ENCODE measurements at regions not wholly inside any gene's neighbourhood (a gene's known extent, or its start where the extent isn't known, plus 50 kb on each side); places are given as distances from the start of the nearest gene placed in this dataset.

- no peak for TF ChIP-seq CTCF (conservative IDR thresholded peaks at IDR 0.05; ENCODE audit: low read length)
- no peak for TF ChIP-seq EZH2phosphoT487 (IDR thresholded peaks at IDR 0.05; ENCODE audit: borderline replicate concordance, low read depth, low read length)
Observed at GRCh38 chr5:165035520-165035919, 1530.1 kb downstream of the MAT2B start.
